22Rv1 (cell line): ENCODE measurements at regions not wholly inside any gene's neighbourhood (a gene's known extent, or its start where the extent isn't known, plus 50 kb on each side); places are given as distances from the start of the nearest gene placed in this dataset.

Experiments
- H3K27ac ChIP-seq: fragments of 450-650 bp; 2 replicates; pipeline ENCODE4 v1.5.1; 2017
- ZFX ChIP-seq: fragments of 450-650 bp; IDR thresholded peaks from 2 replicates; pipeline ENCODE4 v1.6.1; 2017; ENCODE audit warnings: antibody characterized with exemption, borderline replicate concordance
- TF ChIP-seq, protein P1 (sequence below): fragments of 450-650 bp; IDR thresholded peaks from 2 replicates; pipeline ENCODE4 v1.5.1; 2017; ENCODE audit warnings: mild to moderate bottlenecking

- TF ChIP-seq, protein P1, sequence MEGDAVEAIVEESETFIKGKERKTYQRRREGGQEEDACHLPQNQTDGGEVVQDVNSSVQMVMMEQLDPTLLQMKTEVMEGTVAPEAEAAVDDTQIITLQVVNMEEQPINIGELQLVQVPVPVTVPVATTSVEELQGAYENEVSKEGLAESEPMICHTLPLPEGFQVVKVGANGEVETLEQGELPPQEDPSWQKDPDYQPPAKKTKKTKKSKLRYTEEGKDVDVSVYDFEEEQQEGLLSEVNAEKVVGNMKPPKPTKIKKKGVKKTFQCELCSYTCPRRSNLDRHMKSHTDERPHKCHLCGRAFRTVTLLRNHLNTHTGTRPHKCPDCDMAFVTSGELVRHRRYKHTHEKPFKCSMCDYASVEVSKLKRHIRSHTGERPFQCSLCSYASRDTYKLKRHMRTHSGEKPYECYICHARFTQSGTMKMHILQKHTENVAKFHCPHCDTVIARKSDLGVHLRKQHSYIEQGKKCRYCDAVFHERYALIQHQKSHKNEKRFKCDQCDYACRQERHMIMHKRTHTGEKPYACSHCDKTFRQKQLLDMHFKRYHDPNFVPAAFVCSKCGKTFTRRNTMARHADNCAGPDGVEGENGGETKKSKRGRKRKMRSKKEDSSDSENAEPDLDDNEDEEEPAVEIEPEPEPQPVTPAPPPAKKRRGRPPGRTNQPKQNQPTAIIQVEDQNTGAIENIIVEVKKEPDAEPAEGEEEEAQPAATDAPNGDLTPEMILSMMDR: no peak
- TF ChIP-seq ZFX: no peak
- no peak overlapping the region for H3K27ac ChIP-seq
Measured at GRCh38 chr5:74403771-74404170, 236.8 kb downstream of the ENC1 start.

DNA sequence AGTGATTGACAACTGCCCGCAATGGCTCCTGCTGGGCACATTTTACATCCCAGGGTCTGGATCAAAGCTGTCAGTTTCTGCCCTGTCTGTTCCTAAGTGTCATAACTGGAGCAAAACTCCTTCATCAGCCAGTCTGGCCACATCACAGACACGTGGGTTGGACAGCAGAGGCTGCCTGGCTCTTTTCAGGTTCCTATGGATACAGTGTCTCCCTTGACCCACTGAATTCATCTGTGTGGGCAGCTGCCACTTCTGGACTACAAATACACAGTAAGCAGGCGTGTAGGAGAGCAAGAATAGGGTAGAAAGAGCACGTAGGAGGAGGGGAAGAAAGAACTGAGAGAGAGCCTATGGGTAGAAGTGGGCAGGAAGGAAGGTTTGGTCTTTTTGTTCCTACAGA is 238.0 kb downstream of the ENC1 start:
- TF ChIP-seq ZFX: no peak
- TF ChIP-seq, protein P1: no peak

DNA sequence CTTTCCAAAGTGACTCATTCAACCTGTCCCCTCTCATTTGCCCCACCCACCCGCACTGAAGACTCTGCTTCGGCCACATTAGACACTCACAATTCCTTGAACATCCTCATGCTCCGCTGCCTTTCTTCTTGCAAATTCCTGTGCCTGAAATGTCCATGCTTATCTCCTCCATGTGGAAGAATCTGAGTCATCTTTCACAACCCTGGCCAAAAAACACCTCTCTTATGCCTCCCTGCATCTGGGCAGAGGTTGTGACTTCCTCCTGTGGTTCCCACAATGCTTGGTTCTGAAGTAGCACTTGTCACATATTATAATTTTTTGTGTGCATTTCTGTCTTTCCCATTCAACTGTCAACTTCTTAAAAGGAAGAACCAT is 238.6 kb downstream of the ENC1 start:
- H3K27ac ChIP-seq: no peak overlapping the region
- no peak for TF ChIP-seq ZFX
- TF ChIP-seq, protein P1: no peak

More for the DNA sequence above, 238.0 kb downstream of the ENC1 start:
- H3K27ac ChIP-seq: no peak overlapping the region

DNA sequence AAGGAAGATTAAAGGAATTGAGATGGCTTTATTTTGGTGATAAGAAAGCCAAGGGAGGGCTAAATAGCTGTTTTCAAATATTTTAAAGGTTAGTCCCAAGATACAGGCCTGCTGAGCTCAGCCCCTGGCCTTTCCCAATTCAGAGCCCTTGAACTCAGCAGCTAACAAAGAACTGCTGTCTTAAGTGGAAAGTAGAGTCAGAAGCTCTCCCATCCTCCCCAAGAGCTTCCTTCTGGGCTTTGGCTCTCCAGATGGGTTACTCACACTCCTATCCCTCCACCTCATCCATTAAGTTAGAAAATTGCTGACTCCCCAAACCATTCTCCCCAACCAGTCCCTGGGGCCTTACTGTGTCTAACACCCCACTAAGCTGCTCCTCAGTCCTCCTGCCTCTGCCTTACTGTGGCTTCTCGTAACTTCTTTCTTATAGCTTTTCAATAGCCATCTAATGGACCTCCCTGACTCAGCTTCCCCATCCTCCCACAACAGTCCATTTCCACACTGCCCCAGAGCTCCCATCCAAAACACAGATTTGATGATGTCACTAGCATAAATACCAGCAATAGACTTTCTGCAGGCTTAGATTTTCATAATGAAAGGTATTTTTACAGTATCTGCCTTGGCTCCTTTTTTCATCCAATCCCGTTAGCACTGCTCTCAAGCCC is 239.1 kb downstream of the ENC1 start:
- H3K27ac ChIP-seq: no peak overlapping the region
- no peak for TF ChIP-seq ZFX
- TF ChIP-seq, protein P1: no peak

GRCh38 chr5:74400067-74400466 is 240.5 kb downstream of the ENC1 start:
- no peak for TF ChIP-seq ZFX
- TF ChIP-seq, protein P1: no peak
- no peak overlapping the region for H3K27ac ChIP-seq

- H3K27ac ChIP-seq: no peak overlapping the region
- TF ChIP-seq ZFX: no peak
- TF ChIP-seq, protein P1: no peak
Measured at GRCh38 chr5:74396913-74397622, 243.5 kb downstream of the ENC1 start.
